ENCODE measurements at regions not wholly inside any gene's neighbourhood (a gene's known extent, or its start where the extent isn't known, plus 50 kb on each side); places are given as distances from the start of the nearest gene placed in this dataset.

DNA sequence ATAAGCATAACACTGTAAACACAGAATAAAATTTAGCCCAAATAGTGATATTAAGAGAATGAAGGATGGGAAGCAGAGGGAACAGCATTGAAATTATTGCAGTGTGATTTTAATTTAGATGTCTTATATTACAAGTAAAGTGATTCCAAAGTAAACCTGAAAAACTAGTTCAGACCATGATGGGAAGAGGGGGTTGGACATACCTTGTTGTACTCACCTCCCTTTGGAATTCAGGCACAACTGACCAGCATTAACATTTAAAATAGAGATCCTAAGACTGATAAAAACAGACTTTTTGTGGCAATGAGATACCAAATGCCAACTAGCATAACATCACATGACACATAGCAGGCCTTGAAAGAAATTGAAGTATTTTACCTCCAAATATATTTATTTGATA, 210.0 kb upstream of the ADRA1D start:
- CTCF ChIA-PET, result no interaction called here

More for the DNA sequence above, 210.0 kb upstream of the ADRA1D start:
- H3K4me2 ChIP-seq, result no peak overlapping the region
- H3K4me1 ChIP-seq (ENCODE audit: control insufficient read depth in 1 of 2, insufficient read depth in 2 of 2, low read depth in 1 of 2, low read length in 1 of 2), result peaks cover 0 to 3% of the 10 kb centered on the region in 2 experiments; a peak in 1 of 4 replicates
- TF ChIP-seq YY1 (IDR thresholded peaks at IDR 0.05; ENCODE audit: low read depth) (no peak), MXI1 (IDR thresholded peaks at IDR 0.05; ENCODE audit: low read depth, low read length) (no peak), ELF1 (IDR thresholded peaks at IDR 0.05) (no peak), MAX (IDR thresholded peaks at IDR 0.05; ENCODE audit: low read depth) (no peak), GATA2 (CRISPR knock-in tag; IDR thresholded peaks at IDR 0.05) (no peak), NFIC (IDR thresholded peaks at IDR 0.05; ENCODE audit: borderline replicate concordance) (no peak), FOSL2 (IDR thresholded peaks at IDR 0.05; ENCODE audit: borderline replicate concordance, low read depth) (no peak), USF1 (IDR thresholded peaks at IDR 0.05; ENCODE audit: borderline replicate concordance, low read depth) (no peak), NRF1 (IDR thresholded peaks at IDR 0.05; ENCODE audit: low read depth, low read length) (no peak), FOXM1 (IDR thresholded peaks at IDR 0.05; ENCODE audit: low read depth) (no peak), RFX5 (IDR thresholded peaks at IDR 0.05; ENCODE audit: low read length) (no peak), FOXJ3 (CRISPR knock-in tag; IDR thresholded peaks at IDR 0.05) (no peak), PBX3 (IDR thresholded peaks at IDR 0.05) (no peak), TCF12 (IDR thresholded peaks at IDR 0.05) (no peak)
- TF ChIP-seq, protein P1, sequence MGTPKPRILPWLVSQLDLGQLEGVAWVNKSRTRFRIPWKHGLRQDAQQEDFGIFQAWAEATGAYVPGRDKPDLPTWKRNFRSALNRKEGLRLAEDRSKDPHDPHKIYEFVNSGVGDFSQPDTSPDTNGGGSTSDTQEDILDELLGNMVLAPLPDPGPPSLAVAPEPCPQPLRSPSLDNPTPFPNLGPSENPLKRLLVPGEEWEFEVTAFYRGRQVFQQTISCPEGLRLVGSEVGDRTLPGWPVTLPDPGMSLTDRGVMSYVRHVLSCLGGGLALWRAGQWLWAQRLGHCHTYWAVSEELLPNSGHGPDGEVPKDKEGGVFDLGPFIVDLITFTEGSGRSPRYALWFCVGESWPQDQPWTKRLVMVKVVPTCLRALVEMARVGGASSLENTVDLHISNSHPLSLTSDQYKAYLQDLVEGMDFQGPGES (IDR thresholded peaks at IDR 0.05; ENCODE audit: low read depth, low read length), result no peak
- TF ChIP-seq, protein P2, sequence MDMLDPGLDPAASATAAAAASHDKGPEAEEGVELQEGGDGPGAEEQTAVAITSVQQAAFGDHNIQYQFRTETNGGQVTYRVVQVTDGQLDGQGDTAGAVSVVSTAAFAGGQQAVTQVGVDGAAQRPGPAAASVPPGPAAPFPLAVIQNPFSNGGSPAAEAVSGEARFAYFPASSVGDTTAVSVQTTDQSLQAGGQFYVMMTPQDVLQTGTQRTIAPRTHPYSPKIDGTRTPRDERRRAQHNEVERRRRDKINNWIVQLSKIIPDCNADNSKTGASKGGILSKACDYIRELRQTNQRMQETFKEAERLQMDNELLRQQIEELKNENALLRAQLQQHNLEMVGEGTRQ (IDR thresholded peaks at IDR 0.05; ENCODE audit: borderline replicate concordance, low read depth, low read length), result no peak
- TF ChIP-seq, protein P3, sequence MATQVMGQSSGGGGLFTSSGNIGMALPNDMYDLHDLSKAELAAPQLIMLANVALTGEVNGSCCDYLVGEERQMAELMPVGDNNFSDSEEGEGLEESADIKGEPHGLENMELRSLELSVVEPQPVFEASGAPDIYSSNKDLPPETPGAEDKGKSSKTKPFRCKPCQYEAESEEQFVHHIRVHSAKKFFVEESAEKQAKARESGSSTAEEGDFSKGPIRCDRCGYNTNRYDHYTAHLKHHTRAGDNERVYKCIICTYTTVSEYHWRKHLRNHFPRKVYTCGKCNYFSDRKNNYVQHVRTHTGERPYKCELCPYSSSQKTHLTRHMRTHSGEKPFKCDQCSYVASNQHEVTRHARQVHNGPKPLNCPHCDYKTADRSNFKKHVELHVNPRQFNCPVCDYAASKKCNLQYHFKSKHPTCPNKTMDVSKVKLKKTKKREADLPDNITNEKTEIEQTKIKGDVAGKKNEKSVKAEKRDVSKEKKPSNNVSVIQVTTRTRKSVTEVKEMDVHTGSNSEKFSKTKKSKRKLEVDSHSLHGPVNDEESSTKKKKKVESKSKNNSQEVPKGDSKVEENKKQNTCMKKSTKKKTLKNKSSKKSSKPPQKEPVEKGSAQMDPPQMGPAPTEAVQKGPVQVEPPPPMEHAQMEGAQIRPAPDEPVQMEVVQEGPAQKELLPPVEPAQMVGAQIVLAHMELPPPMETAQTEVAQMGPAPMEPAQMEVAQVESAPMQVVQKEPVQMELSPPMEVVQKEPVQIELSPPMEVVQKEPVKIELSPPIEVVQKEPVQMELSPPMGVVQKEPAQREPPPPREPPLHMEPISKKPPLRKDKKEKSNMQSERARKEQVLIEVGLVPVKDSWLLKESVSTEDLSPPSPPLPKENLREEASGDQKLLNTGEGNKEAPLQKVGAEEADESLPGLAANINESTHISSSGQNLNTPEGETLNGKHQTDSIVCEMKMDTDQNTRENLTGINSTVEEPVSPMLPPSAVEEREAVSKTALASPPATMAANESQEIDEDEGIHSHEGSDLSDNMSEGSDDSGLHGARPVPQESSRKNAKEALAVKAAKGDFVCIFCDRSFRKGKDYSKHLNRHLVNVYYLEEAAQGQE (IDR thresholded peaks at IDR 0.05; ENCODE audit: low read depth, low read length), result no peak
- TF ChIP-seq, protein P4, sequence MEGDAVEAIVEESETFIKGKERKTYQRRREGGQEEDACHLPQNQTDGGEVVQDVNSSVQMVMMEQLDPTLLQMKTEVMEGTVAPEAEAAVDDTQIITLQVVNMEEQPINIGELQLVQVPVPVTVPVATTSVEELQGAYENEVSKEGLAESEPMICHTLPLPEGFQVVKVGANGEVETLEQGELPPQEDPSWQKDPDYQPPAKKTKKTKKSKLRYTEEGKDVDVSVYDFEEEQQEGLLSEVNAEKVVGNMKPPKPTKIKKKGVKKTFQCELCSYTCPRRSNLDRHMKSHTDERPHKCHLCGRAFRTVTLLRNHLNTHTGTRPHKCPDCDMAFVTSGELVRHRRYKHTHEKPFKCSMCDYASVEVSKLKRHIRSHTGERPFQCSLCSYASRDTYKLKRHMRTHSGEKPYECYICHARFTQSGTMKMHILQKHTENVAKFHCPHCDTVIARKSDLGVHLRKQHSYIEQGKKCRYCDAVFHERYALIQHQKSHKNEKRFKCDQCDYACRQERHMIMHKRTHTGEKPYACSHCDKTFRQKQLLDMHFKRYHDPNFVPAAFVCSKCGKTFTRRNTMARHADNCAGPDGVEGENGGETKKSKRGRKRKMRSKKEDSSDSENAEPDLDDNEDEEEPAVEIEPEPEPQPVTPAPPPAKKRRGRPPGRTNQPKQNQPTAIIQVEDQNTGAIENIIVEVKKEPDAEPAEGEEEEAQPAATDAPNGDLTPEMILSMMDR (IDR thresholded peaks at IDR 0.05), result no peak
- DNase-seq, result no peak
- POLR2A ChIA-PET, result no interaction called here
- no peaks in the 10 kb centered on the region for H3K79me2 ChIP-seq (ENCODE audit: insufficient read depth)
- no peaks in the 10 kb centered on the region for H3K27me3 ChIP-seq (ENCODE audit: insufficient read depth)
- H2AFZ ChIP-seq (ENCODE audit: low read depth), result no peak overlapping the region
- no peaks in the 10 kb centered on the region for H4K20me1 ChIP-seq (ENCODE audit: insufficient read depth)
- H3K9me3 ChIP-seq, result no peaks in the 10 kb centered on the region
- H3K27ac ChIP-seq (ENCODE audit: low read depth in 2 of 2, low read length in 1 of 2), result no peak overlapping the region
- no peak overlapping the region for H3K4me3 ChIP-seq (ENCODE audit: low read depth in 2 of 2, low read length in 1 of 2)
- H3K36me3 ChIP-seq (replicated peaks in 1 of 2; ENCODE audit: control insufficient read depth in 1 of 2, insufficient read depth in 2 of 2, low read length in 1 of 2), result no peaks in the 10 kb centered on the region
- H3K9me2 ChIP-seq, result no peaks in the 10 kb centered on the region
- no peak overlapping the region for H3K9ac ChIP-seq
- no peaks in the 10 kb centered on the region for H3F3A ChIP-seq (replicated peaks; ENCODE audit: insufficient read depth)

All from SK-N-SH (cell line).